PC-3 (cell line): ENCODE measurements at regions not wholly inside any gene's neighbourhood (a gene's known extent, or its start where the extent isn't known, plus 50 kb on each side); places are given as distances from the start of the nearest gene placed in this dataset.

Experiments
- ATAC-seq: fragments of 200-7000 bp; cut with Tn5 transposase; 2 replicates; pipeline ENCODE4 v1.9.1; 2020; ENCODE audit warnings: mild to moderate bottlenecking, moderate library complexity
- BruUV-seq: library from RNA; stranded (reverse); fragments of 400-500 nt; replicated peaks from 2 replicates; lab custom pipeline; 2021; lab: Mats Ljungman, UMichigan
- CTCF ChIA-PET: fragments of 300-600 bp; sonication (Branson Sonifier 250); formaldehyde crosslinking; loops from one replicate; lab custom pipeline; 2022; ENCODE audit warnings: antibody characterized with exemption; lab: Charles Lee
- POLR2A ChIA-PET: fragments of 300-600 bp; sonication (Branson Sonifier 250); formaldehyde crosslinking; loops from one replicate; lab custom pipeline; 2022; ENCODE audit warnings: antibody characterized with exemption; ENCODE audit not compliant: unreplicated experiment; lab: Charles Lee
- DNase-seq: peaks from one replicate; pipeline ENCODE4 v3.0.0-alpha.2; 2015
- H2AFZ ChIP-seq: fragments of 300-600 bp; sonication (generic); 2 replicates; pipeline ENCODE4 v1.6.0; 2016; ENCODE audit warnings: antibody characterized with exemption, low read length
- H3F3A ChIP-seq: fragments of 300-600 bp; sonication (generic); one replicate; pipeline ENCODE4 v1.6.0; 2017; ENCODE audit warnings: antibody characterized with exemption, low read length, control low read depth, mild to moderate bottlenecking; ENCODE audit not compliant: unreplicated experiment
- H3K27ac ChIP-seq: fragments of 300-600 bp; sonication (generic); 2 replicates; pipeline ENCODE4 v1.5.1; 2016; ENCODE audit warnings: mild to moderate bottlenecking, low read length
- H3K27me3 ChIP-seq: fragments of 300-600 bp; sonication (generic); 2 replicates; pipeline ENCODE4 v1.6.1; 2016; ENCODE audit warnings: low read length, mixed read lengths
- H3K36me3 ChIP-seq: fragments of 300-600 bp; sonication (generic); 2 replicates; pipeline ENCODE4 v1.6.1; 2016; ENCODE audit warnings: low read depth, mixed run types, low read length, mixed read lengths
- H3K4me1 ChIP-seq: fragments of 300-600 bp; sonication (generic); 2 replicates; pipeline ENCODE4 v1.5.1; 2016; ENCODE audit warnings: low read length; ENCODE audit not compliant: insufficient read depth
- H3K4me2 ChIP-seq: fragments of 300-600 bp; sonication (generic); 2 replicates; pipeline ENCODE4 v1.6.0; 2016; ENCODE audit warnings: low read length
- H3K4me3 ChIP-seq: fragments of 300-600 bp; sonication (generic); 2 replicates; pipeline ENCODE4 v1.5.1; 2016; ENCODE audit warnings: mild to moderate bottlenecking, low read length, mixed read lengths
- H3K79me2 ChIP-seq: fragments of 300-600 bp; sonication (generic); 2 replicates; pipeline ENCODE4 v1.6.1; 2017; ENCODE audit warnings: low read length, mixed read lengths
- H3K9ac ChIP-seq: fragments of 300-600 bp; sonication (generic); 2 replicates; pipeline ENCODE4 v1.6.0; 2016; ENCODE audit warnings: mild to moderate bottlenecking, low read length
- H3K9me2 ChIP-seq: fragments of 300-600 bp; sonication (generic); replicated peaks from 2 replicates; pipeline ENCODE4 v1.6.1; 2016; ENCODE audit warnings: mixed run types, low read length, mixed read lengths
- H3K9me3 ChIP-seq: fragments of 300-600 bp; sonication (generic); 2 replicates; pipeline ENCODE4 v1.6.1; 2016; ENCODE audit warnings: low read length, mixed read lengths
- H4K20me1 ChIP-seq: fragments of 300-600 bp; sonication (generic); 2 replicates; pipeline ENCODE4 v1.6.1; 2016; ENCODE audit warnings: low read length, mixed read lengths
- EZH2 ChIP-seq: fragments of 300-600 bp; sonication (generic); IDR thresholded peaks from one replicate; pipeline ENCODE4 v1.6.1; 2017; ENCODE audit warnings: antibody characterized with exemption, mild to moderate bottlenecking, low read length; ENCODE audit not compliant: unreplicated experiment
- EZH2phosphoT487 ChIP-seq: fragments of 300-600 bp; sonication (generic); IDR thresholded peaks from 2 replicates; pipeline ENCODE4 v1.6.1; 2018; ENCODE audit warnings: mild to moderate bottlenecking, antibody characterized with exemption, low read length, borderline replicate concordance
- intact Hi-C: fragments of 100-400 bp; cut with micrococcal nuclease; formaldehyde crosslinking; loops from 2 replicates; pipeline ENCODE4 v1.9.0; 2023
- TF ChIP-seq, protein P1 (sequence below): fragments of 300-600 bp; sonication (generic); conservative IDR thresholded peaks from 2 replicates; pipeline ENCODE4 v1.5.1; 2017; ENCODE audit warnings: antibody characterized with exemption, low read depth, mild to moderate bottlenecking, low read length

GRCh38 chr5:167881041-167881440 lies 410.4 kb upstream of the WWC1 start:
- Histone ChIP-seq H3K9ac (no peak overlapping the region), H3K9me3 (no peaks in the 10 kb centered on the region), H3K9me2 (no peaks in the 10 kb centered on the region), H3K79me2 (no peaks in the 10 kb centered on the region), H3K4me2 (no peak overlapping the region), H3K27me3 (peaks cover 75% of the 10 kb centered on the region), H3K36me3 (no peaks in the 10 kb centered on the region), H4K20me1 (no peaks in the 10 kb centered on the region), H3K4me3 (no peak overlapping the region), H3K4me1 (no peaks in the 10 kb centered on the region), H2AFZ (no peak overlapping the region), H3K27ac (no peak overlapping the region), H3F3A (no peaks in the 10 kb centered on the region)
- POLR2A ChIA-PET = no interaction called here
- CTCF ChIA-PET = no interaction called here
- intact Hi-C loops = no loop called here
- no TSS peak for BruUV-seq
- TF ChIP-seq EZH2phosphoT487 = no peak
- TF ChIP-seq EZH2 = no peak
- TF ChIP-seq, protein P1, sequence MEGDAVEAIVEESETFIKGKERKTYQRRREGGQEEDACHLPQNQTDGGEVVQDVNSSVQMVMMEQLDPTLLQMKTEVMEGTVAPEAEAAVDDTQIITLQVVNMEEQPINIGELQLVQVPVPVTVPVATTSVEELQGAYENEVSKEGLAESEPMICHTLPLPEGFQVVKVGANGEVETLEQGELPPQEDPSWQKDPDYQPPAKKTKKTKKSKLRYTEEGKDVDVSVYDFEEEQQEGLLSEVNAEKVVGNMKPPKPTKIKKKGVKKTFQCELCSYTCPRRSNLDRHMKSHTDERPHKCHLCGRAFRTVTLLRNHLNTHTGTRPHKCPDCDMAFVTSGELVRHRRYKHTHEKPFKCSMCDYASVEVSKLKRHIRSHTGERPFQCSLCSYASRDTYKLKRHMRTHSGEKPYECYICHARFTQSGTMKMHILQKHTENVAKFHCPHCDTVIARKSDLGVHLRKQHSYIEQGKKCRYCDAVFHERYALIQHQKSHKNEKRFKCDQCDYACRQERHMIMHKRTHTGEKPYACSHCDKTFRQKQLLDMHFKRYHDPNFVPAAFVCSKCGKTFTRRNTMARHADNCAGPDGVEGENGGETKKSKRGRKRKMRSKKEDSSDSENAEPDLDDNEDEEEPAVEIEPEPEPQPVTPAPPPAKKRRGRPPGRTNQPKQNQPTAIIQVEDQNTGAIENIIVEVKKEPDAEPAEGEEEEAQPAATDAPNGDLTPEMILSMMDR = no peak
- no peak for ATAC-seq
- no peak for DNase-seq

- H3F3A ChIP-seq = no peaks in the 10 kb centered on the region
- no peak overlapping the region for H3K9ac ChIP-seq
- H3K4me1 ChIP-seq = no peaks in the 10 kb centered on the region
- H3K4me3 ChIP-seq = no peak overlapping the region
- peaks cover 92% of the 10 kb centered on the region for H3K27me3 ChIP-seq
- BruUV-seq = no TSS peak
- TF ChIP-seq EZH2phosphoT487 (no peak), EZH2 (no peak)
- TF ChIP-seq, protein P1 = no peak
- H4K20me1 ChIP-seq = no peaks in the 10 kb centered on the region
- no peaks in the 10 kb centered on the region for H3K79me2 ChIP-seq
- H2AFZ ChIP-seq = no peak overlapping the region
- no peak overlapping the region for H3K27ac ChIP-seq
- ChIA-PET CTCF (no interaction called here), POLR2A (no interaction called here)
- H3K9me3 ChIP-seq = no peaks in the 10 kb centered on the region
- no peaks in the 10 kb centered on the region for H3K9me2 ChIP-seq
- ATAC-seq (no peak), DNase-seq (no peak)
- intact Hi-C loops = no loop called here
- H3K4me2 ChIP-seq = no peak overlapping the region
- H3K36me3 ChIP-seq = no peaks in the 10 kb centered on the region
Observed at GRCh38 chr5:167886196-167886595, 405.2 kb upstream of the WWC1 start.

DNA sequence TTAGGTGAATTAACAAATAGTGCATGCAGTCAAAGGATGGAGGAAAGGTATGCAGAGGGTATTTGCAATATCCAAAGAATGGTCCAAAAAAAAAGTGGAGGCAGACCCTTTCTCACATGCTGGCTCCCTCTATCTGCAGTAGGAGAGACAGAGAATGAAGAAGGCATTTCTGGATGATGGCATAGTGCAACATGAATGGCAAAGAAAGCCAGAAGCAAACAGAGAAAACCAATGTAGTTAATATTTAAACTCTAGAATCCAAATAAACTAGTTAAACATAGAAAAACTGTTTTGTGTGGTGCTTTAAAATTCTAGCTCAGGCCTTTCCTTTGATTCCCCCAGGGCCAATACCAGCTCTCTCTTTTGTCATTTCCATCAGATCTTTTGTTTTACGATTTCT lies 403.1 kb upstream of the WWC1 start:
- CTCF ChIA-PET = no interaction called here
- no peaks in the 10 kb centered on the region for H3K79me2 ChIP-seq
- H3K9ac ChIP-seq = no peak overlapping the region
- no peaks in the 10 kb centered on the region for H3F3A ChIP-seq
- no peaks in the 10 kb centered on the region for H3K4me1 ChIP-seq
- H2AFZ ChIP-seq = no peak overlapping the region
- H4K20me1 ChIP-seq = no peaks in the 10 kb centered on the region
- ATAC-seq (no peak), DNase-seq (no peak)
- peaks cover 85% of the 10 kb centered on the region for H3K27me3 ChIP-seq
- H3K9me2 ChIP-seq = no peaks in the 10 kb centered on the region
- POLR2A ChIA-PET = no interaction called here
- intact Hi-C loops = no loop called here
- BruUV-seq = no TSS peak
- no peak overlapping the region for H3K4me2 ChIP-seq
- TF ChIP-seq EZH2 (no peak), EZH2phosphoT487 (no peak)
- TF ChIP-seq, protein P1 = peak; percentile 17; the same call in 1 of the 2 replicates
- no peak overlapping the region for H3K4me3 ChIP-seq
- H3K9me3 ChIP-seq = no peaks in the 10 kb centered on the region
- H3K27ac ChIP-seq = no peak overlapping the region
- H3K36me3 ChIP-seq = no peaks in the 10 kb centered on the region
